ENCODE measurements at regions not wholly inside any gene's neighbourhood (a gene's known extent, or its start where the extent isn't known, plus 50 kb on each side); places are given as distances from the start of the nearest gene placed in this dataset.
A peak's percentile ranks its signal among the peaks of the same experiment; 100 is the strongest.

- no peak overlapping the region for H3K4me3 Mint-ChIP-seq
- H3K9me3 Mint-ChIP-seq = peaks cover 4% of the 10 kb centered on the region
- no peaks in the 10 kb centered on the region for H3K36me3 Mint-ChIP-seq
- H3K4me1 Mint-ChIP-seq = no peaks in the 10 kb centered on the region
- H3K27ac Mint-ChIP-seq = no peak overlapping the region
- no peak for ATAC-seq
- no peak for DNase-seq (ENCODE audit: low spot score in 2 of 2)
Measured at GRCh38 chr2:63658176-63658968, 69.6 kb downstream of the MDH1 start.

DNA sequence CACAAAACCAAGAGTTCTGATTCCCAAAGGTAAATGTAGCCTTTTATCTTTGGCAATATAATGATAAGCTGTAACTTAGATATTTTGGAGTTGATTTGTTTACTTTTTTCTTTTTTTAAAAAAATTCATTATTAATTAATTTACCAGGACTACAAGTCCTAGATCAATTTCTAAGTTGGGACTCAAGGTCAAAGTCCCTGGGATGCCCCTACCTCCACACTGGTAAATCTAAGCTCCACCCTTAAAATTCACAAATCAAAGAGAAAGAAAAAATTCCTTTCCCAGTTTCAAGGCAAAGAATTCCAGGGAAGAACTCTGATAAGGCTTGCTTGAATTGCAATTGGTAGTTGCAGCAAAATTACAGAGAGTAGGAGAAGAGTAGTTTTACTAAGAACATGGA, 71.3 kb downstream of the MDH1 start:
- Mint-ChIP-seq H3K27ac (no peak overlapping the region), H3K36me3 (no peaks in the 10 kb centered on the region), H3K4me1 (no peaks in the 10 kb centered on the region), H3K4me3 (no peak overlapping the region), H3K9me3 (no peaks in the 10 kb centered on the region)
- DNase-seq (ENCODE audit: low spot score in 2 of 2) = no peak
- ATAC-seq = no peak

DNA sequence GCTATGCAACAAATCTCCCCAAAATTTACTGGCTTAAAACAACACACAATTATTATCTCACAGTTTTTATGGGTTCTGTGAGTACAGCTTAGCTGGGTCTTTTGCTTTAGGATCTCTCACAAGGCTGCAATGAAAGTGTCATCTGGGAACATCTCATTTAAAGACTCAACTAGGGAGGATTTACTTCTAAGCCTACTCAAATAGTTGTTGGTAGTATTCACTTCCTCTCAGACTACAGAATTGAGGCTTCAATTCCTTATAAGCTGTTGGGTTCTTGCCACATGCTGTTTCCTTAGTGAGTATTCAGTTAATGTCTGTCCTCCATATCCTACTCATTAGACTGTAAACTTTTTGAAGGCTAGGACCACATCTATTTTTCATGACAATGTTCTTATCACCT, 72.3 kb downstream of the MDH1 start:
- no peaks in the 10 kb centered on the region for H3K9me3 Mint-ChIP-seq
- no peaks in the 10 kb centered on the region for H3K4me1 Mint-ChIP-seq
- no peaks in the 10 kb centered on the region for H3K36me3 Mint-ChIP-seq
- ATAC-seq (peak; percentile 31), DNase-seq (ENCODE audit: low spot score in 2 of 2) (no peak)
- no peak overlapping the region for H3K27ac Mint-ChIP-seq
- no peak overlapping the region for H3K4me3 Mint-ChIP-seq

GRCh38 chr2:63662028-63662804, 73.5 kb downstream of the MDH1 start:
- no peak overlapping the region for H3K27ac Mint-ChIP-seq
- H3K36me3 Mint-ChIP-seq = no peaks in the 10 kb centered on the region
- no peak for ATAC-seq
- H3K9me3 Mint-ChIP-seq = no peaks in the 10 kb centered on the region
- no peaks in the 10 kb centered on the region for H3K4me1 Mint-ChIP-seq
- no peak for DNase-seq (ENCODE audit: low spot score in 2 of 2)
- no peak overlapping the region for H3K4me3 Mint-ChIP-seq

GRCh38 chr2:63663013-63663864, 74.5 kb downstream of the MDH1 start:
- DNase-seq (ENCODE audit: low spot score in 2 of 2) = no peak
- ATAC-seq = no peak
- Mint-ChIP-seq H3K27ac (no peak overlapping the region), H3K4me3 (no peak overlapping the region), H3K4me1 (no peaks in the 10 kb centered on the region), H3K36me3 (no peaks in the 10 kb centered on the region), H3K9me3 (no peaks in the 10 kb centered on the region)

DNA sequence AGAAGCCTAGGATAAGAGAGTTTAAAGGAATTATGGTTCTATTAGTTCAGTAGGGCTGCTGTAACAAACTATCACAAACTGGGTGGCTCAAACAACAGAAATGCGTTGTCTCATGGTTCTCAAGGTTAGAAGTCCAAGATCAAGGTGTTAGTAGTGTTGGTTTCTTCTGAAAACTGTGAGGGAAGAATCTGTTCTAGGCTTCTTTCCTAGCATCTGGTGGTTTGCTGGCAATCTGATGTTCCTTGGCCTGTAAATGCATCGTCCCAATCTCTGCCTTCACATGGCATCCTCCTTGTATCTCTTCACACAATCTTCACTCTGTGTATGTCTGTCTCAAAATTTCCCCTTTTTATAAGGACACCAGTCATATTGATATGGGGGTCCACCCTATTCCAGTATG, 76.3 kb downstream of the MDH1 start:
- ATAC-seq (no peak), DNase-seq (ENCODE audit: low spot score in 2 of 2) (no peak)
- Mint-ChIP-seq H3K4me1 (no peaks in the 10 kb centered on the region), H3K27ac (no peak overlapping the region), H3K4me3 (no peak overlapping the region), H3K9me3 (no peaks in the 10 kb centered on the region), H3K36me3 (no peaks in the 10 kb centered on the region)

- Mint-ChIP-seq H3K4me3 (no peak overlapping the region), H3K36me3 (no peaks in the 10 kb centered on the region), H3K4me1 (no peaks in the 10 kb centered on the region), H3K27ac (no peak overlapping the region), H3K9me3 (no peaks in the 10 kb centered on the region)
- no peak for DNase-seq (ENCODE audit: low spot score in 2 of 2)
- no peak for ATAC-seq
Measured at GRCh38 chr2:63665846-63666475, 77.2 kb downstream of the MDH1 start.

GRCh38 chr2:63667132-63667700, 78.5 kb downstream of the MDH1 start:
- ATAC-seq = no peak
- no peaks in the 10 kb centered on the region for H3K9me3 Mint-ChIP-seq

DNA sequence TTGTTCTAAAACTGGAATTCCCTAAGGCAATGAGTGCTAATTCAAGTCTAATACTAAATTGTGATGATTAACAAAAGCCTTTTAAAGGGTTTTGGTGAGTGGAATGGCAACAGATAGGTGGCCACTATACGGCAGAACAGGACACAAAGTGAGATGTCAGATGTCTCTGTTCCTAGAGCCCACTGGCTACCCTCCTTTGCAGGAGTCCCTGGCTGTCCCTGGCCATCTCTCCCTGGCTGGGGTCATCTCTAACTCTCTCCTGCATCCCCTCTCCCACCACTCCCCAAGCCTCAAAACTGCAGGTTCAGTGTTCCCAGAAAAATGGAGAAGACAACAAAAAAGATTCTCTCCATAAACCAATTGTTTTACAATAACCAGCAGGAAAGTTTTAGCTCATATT, 79.2 kb downstream of the MDH1 start:
- Mint-ChIP-seq H3K4me1 (no peaks in the 10 kb centered on the region), H3K9me3 (no peaks in the 10 kb centered on the region), H3K4me3 (no peak overlapping the region), H3K27ac (no peak overlapping the region), H3K36me3 (no peaks in the 10 kb centered on the region)
- ATAC-seq = no peak
- no peak for DNase-seq (ENCODE audit: low spot score in 2 of 2)

More at GRCh38 chr2:63667132-63667700, 78.5 kb downstream of the MDH1 start:
- H3K4me1 Mint-ChIP-seq = no peaks in the 10 kb centered on the region
- H3K36me3 Mint-ChIP-seq = no peaks in the 10 kb centered on the region
- DNase-seq (ENCODE audit: low spot score in 2 of 2) = no peak
- no peak overlapping the region for H3K4me3 Mint-ChIP-seq
- no peak overlapping the region for H3K27ac Mint-ChIP-seq

DNA sequence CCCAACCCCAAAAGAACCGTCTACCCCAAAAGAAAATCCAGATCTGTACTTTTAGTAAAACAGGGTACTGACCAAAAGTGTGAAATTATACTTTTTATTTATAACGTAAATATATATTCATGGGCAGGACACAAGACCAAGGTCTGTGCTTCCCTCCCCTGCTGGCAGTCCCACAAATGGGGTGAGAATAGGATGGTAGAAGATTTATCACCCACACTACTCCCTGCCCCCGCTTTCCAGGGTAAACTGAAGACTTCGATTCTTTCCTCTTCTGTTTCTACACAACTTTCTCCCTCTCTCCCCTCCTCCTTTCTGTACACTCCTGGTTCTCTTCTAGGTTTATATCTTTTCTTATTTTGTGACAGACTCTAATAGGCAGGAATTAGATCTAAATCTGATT, 79.7 kb downstream of the MDH1 start:
- no peaks in the 10 kb centered on the region for H3K9me3 Mint-ChIP-seq
- no peaks in the 10 kb centered on the region for H3K36me3 Mint-ChIP-seq
- ATAC-seq (no peak), DNase-seq (ENCODE audit: low spot score in 2 of 2) (no peak)
- H3K4me1 Mint-ChIP-seq = no peaks in the 10 kb centered on the region
- no peak overlapping the region for H3K4me3 Mint-ChIP-seq
- H3K27ac Mint-ChIP-seq = no peak overlapping the region

- no peak for ATAC-seq
- Mint-ChIP-seq H3K27ac (no peak overlapping the region), H3K9me3 (no peaks in the 10 kb centered on the region), H3K36me3 (no peaks in the 10 kb centered on the region), H3K4me1 (no peaks in the 10 kb centered on the region), H3K4me3 (no peak overlapping the region)
- DNase-seq (ENCODE audit: low spot score in 2 of 2) = no peak
Measured at GRCh38 chr2:63669596-63669995, 80.8 kb downstream of the MDH1 start.

DNA sequence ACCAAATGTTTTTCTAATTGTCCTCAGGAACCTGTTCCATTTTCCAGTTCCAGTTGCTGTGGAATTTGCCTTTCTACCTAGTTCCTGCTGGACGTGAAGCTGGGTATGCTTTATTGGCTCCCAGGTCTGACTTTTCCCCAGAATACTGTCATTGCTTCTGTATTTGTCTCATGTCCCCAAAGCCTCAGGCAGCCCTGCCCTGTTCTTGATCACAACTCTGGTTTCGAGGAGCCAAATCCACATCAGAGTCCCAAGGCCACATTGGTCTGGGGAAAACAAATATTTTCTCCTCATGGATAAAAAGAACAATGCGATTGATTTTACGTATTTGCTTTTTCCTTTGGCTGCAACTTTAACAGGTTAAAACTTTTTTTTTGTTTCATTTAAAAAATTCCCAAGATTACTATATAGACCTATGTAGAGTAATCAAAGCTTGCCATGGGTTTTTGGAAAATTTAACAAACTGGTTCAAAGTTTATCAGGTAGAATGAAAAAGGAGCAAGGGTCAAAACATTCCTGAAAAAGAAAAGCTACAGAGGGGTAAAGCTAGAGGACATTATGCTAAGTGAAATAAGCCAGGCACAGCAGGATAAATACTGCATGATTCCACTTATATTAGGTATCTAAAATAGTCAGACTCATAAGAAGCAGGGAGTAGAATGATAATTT, 85.2 kb downstream of the MDH1 start:
- no peak for DNase-seq (ENCODE audit: low spot score in 2 of 2)
- Mint-ChIP-seq H3K4me3 (no peak overlapping the region), H3K36me3 (no peaks in the 10 kb centered on the region), H3K9me3 (no peaks in the 10 kb centered on the region), H3K27ac (no peak overlapping the region), H3K4me1 (no peaks in the 10 kb centered on the region)
- no peak for ATAC-seq

DNA sequence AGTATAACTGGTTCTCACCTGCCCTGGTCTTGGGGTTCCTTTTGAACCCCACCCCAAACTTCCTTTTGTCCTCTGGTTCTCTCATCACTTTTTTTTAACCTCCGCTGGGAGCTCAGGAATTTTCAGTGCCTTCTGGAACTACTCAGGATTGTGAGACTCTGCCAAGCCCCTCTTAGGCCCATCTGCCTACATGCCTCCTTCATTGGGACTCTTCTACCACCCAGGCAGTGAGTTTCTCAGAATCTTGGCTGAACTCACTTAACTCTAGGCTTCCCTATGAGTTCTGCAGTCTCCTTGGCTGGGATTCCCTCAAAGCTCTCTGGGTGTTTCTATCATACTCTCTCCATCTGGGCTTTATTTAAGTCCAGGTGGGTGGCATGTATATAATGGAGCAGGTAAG, 86.3 kb downstream of the MDH1 start:
- DNase-seq (ENCODE audit: low spot score in 2 of 2) (no peak), ATAC-seq (no peak)
- Mint-ChIP-seq H3K36me3 (no peaks in the 10 kb centered on the region), H3K4me3 (no peak overlapping the region), H3K27ac (no peak overlapping the region), H3K9me3 (no peaks in the 10 kb centered on the region), H3K4me1 (no peaks in the 10 kb centered on the region)

GRCh38 chr2:63676135-63676534, 87.4 kb downstream of the MDH1 start:
- DNase-seq (ENCODE audit: low spot score in 2 of 2) = no peak
- Mint-ChIP-seq H3K4me1 (no peaks in the 10 kb centered on the region), H3K36me3 (no peaks in the 10 kb centered on the region), H3K4me3 (no peak overlapping the region), H3K9me3 (no peaks in the 10 kb centered on the region), H3K27ac (no peak overlapping the region)
- no peak for ATAC-seq

Data from stimulated activated effector memory CD8-positive, alpha-beta T cell treated with anti-CD3 and anti-CD28 coated beads, Interleukin-12 subunit alpha, Interleukin-12 subunit beta, amount 100 ng/mL, for 72 hours (primary cell).